ENCODE measurements at regions not wholly inside any gene's neighbourhood (a gene's known extent, or its start where the extent isn't known, plus 50 kb on each side); places are given as distances from the start of the nearest gene placed in this dataset.

DNA sequence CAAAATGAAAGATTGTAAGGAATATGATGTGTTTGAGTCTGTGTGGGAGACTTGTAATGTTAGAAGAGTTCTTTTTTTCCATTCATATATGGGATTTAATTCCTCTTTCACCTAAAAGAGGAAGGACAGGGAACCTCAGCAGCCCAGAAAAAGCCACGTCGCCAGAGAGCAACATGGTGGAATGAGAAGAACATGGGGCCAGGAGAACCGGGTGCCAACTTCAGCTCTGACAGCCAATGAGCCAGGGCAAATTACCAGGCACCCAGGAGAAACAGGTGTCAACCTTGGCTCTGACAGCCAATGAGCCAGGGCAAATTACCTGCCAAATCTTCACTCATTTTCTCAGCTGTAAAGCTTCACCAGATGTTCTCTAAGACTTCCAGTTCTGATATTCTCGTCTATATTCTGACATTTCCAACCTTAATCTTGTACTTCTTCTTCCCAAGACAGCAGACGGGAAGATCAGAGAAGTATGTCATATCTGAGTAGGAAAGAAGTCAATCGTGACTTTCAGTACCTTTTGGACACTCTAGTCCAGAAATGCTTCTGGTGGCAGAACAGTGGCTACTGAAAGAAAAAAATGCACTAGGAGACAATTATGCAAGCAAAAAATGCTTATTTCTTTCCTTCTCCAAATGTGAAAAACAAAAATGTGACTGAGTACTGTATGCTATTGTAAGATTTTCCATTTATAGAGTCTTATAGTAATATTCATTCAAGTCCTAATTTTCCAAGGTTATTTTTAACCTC, 79.2 kb upstream of the COL5A2 start:
- TF ChIP-seq GATA3 (IDR thresholded peaks at IDR 0.05; ENCODE audit: low read depth, low read length) = no peak
- TF ChIP-seq GATA2 (IDR thresholded peaks at IDR 0.05; ENCODE audit: low read depth, low read length) = no peak
